ENCODE measurements at regions not wholly inside any gene's neighbourhood (a gene's known extent, or its start where the extent isn't known, plus 50 kb on each side); places are given as distances from the start of the nearest gene placed in this dataset.

- no peak for DNase-seq
- intact Hi-C loops (cut with DNase I, micrococcal nuclease): no loop called here
- CTCF ChIA-PET: no interaction called here
- no peak for ATAC-seq (ENCODE audit: poor library complexity)
- POLR2A ChIA-PET: no interaction called here
- Mint-ChIP-seq H3K27ac (no peak overlapping the region), H3K4me1 (ENCODE audit: low read depth) (no peaks in the 10 kb centered on the region), H3K9me3 (no peaks in the 10 kb centered on the region), H3K36me3 (ENCODE audit: low read depth) (peaks cover 86% of the 10 kb centered on the region), H3K4me3 (no peak overlapping the region), H3K27me3 (no peaks in the 10 kb centered on the region)
- Histone ChIP-seq H3K27ac (ENCODE audit: low read depth in 1 of 2, low read length in 2 of 2) (no peak overlapping the region), H3K9me3 (ENCODE audit: control insufficient read depth in 1 of 2, insufficient read depth in 1 of 2, low read length in 2 of 2) (no peaks in the 10 kb centered on the region), H3K36me3 (ENCODE audit: insufficient read depth, low read length) (peaks cover 59% of the 10 kb centered on the region), H3K4me3 (ENCODE audit: low read length) (no peak overlapping the region), H3K4me1 (ENCODE audit: insufficient read depth, low read length) (no peaks in the 10 kb centered on the region), H3K27me3 (ENCODE audit: control insufficient read depth in 1 of 2, insufficient read depth in 2 of 2, low read length in 2 of 2) (no peaks in the 10 kb centered on the region)
- TF ChIP-seq CTCF (IDR thresholded peaks at IDR 0.05): no peak
These were observed 201.1 kb upstream of the RGS6 start for GRCh38 chr14:71731096-71731495.

- H3K27me3 Mint-ChIP-seq: no peaks in the 10 kb centered on the region
- DNase-seq (no peak), ATAC-seq (ENCODE audit: poor library complexity) (no peak)
- no peaks in the 10 kb centered on the region for H3K4me1 Mint-ChIP-seq (ENCODE audit: low read depth)
- no peaks in the 10 kb centered on the region for H3K27me3 ChIP-seq (ENCODE audit: control insufficient read depth in 1 of 2, insufficient read depth in 2 of 2, low read length in 2 of 2)
- ChIA-PET POLR2A (no interaction called here), CTCF (interaction anchor here (1.3 kb wide), 1 partner anchor 16 kb away, joined by 4 read pairs; no protein-coding TSS in a partner anchor)
- peaks cover 89% of the 10 kb centered on the region for H3K36me3 Mint-ChIP-seq (ENCODE audit: low read depth)
- H3K4me3 ChIP-seq (ENCODE audit: low read length): no peak overlapping the region
- H3K36me3 ChIP-seq (ENCODE audit: insufficient read depth, low read length): peaks cover 75% of the 10 kb centered on the region
- H3K27ac ChIP-seq (ENCODE audit: low read depth in 1 of 2, low read length in 2 of 2): no peak overlapping the region
- TF ChIP-seq CTCF (IDR thresholded peaks at IDR 0.05): no peak
- no peaks in the 10 kb centered on the region for H3K4me1 ChIP-seq (ENCODE audit: insufficient read depth, low read length)
- intact Hi-C loops (cut with DNase I, micrococcal nuclease): no loop called here
- H3K4me3 Mint-ChIP-seq: no peak overlapping the region
- no peak overlapping the region for H3K27ac Mint-ChIP-seq
- no peaks in the 10 kb centered on the region for H3K9me3 ChIP-seq (ENCODE audit: control insufficient read depth in 1 of 2, insufficient read depth in 1 of 2, low read length in 2 of 2)
- H3K9me3 Mint-ChIP-seq: no peaks in the 10 kb centered on the region
These were observed 198.9 kb upstream of the RGS6 start for GRCh38 chr14:71733210-71733883.

- no peak for TF ChIP-seq CTCF (IDR thresholded peaks at IDR 0.05)
- Mint-ChIP-seq H3K4me3 (no peak overlapping the region), H3K27ac (no peak overlapping the region), H3K9me3 (no peaks in the 10 kb centered on the region), H3K27me3 (no peaks in the 10 kb centered on the region), H3K36me3 (ENCODE audit: low read depth) (peaks cover 91% of the 10 kb centered on the region), H3K4me1 (ENCODE audit: low read depth) (no peaks in the 10 kb centered on the region)
- H3K4me3 ChIP-seq (ENCODE audit: low read length): no peak overlapping the region
- H3K27me3 ChIP-seq (ENCODE audit: control insufficient read depth in 1 of 2, insufficient read depth in 2 of 2, low read length in 2 of 2): no peaks in the 10 kb centered on the region
- ChIA-PET CTCF (interaction anchor here (1.3 kb wide), 1 partner anchor 16 kb away, joined by 4 read pairs; no protein-coding TSS in a partner anchor), POLR2A (no interaction called here)
- H3K4me1 ChIP-seq (ENCODE audit: insufficient read depth, low read length): no peaks in the 10 kb centered on the region
- H3K27ac ChIP-seq (ENCODE audit: low read depth in 1 of 2, low read length in 2 of 2): no peak overlapping the region
- intact Hi-C loops (cut with DNase I, micrococcal nuclease): no loop called here
- peaks cover 83% of the 10 kb centered on the region for H3K36me3 ChIP-seq (ENCODE audit: insufficient read depth, low read length)
- ATAC-seq (ENCODE audit: poor library complexity) (no peak), DNase-seq (no peak)
- H3K9me3 ChIP-seq (ENCODE audit: control insufficient read depth in 1 of 2, insufficient read depth in 1 of 2, low read length in 2 of 2): no peaks in the 10 kb centered on the region
These were observed 198.2 kb upstream of the RGS6 start for GRCh38 chr14:71734076-71734475.
